Activated CD4-positive, alpha-beta T cell treated with anti-CD3 and anti-CD28 coated beads for 4 hours (primary cell): ENCODE measurements at regions not wholly inside any gene's neighbourhood (a gene's known extent, or its start where the extent isn't known, plus 50 kb on each side); places are given as distances from the start of the nearest gene placed in this dataset.

Experiments used
- DNase-seq, 2 donors: peaks; one replicate each; pipeline ENCODE4 v3.0.0-alpha.2; 2020

- DNase-seq, result no peak
Measured at GRCh38 chr4:162456106-162456505, 292.3 kb upstream of the FSTL5 start.

DNA sequence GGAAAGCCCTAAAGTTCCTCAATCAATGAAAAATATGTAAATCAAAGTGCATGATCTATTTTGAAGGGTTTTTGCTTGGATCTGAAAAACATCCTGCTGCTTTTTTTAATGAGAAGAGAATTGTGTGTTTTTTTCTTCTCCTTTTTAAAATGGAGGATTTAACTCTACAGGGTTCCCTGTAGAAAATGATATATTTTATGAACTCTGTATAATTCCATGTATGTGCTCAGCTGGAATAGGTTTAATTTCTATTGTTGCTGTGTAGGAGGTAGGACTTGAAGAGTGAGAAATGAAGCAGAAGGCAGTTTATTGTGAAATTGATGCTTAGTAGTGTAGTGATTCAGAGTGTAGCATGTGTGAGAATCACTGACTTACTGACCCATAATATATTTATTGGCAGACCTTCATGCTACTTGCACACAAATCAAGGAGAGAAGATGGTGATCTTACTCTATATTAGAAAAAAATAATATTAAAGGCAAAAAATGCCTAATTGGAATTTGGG is 286.8 kb upstream of the FSTL5 start:
- DNase-seq, result no peak

- no peak for DNase-seq
Measured at GRCh38 chr4:162443510-162443909, 279.7 kb upstream of the FSTL5 start.

GRCh38 chr4:162442128-162442527 is 278.3 kb upstream of the FSTL5 start:
- no peak for DNase-seq

- DNase-seq, result no peak
Measured at GRCh38 chr4:162422312-162422711, 258.5 kb upstream of the FSTL5 start.

- DNase-seq, result no peak
Measured at GRCh38 chr4:162410854-162411253, 247.1 kb upstream of the FSTL5 start.

DNA sequence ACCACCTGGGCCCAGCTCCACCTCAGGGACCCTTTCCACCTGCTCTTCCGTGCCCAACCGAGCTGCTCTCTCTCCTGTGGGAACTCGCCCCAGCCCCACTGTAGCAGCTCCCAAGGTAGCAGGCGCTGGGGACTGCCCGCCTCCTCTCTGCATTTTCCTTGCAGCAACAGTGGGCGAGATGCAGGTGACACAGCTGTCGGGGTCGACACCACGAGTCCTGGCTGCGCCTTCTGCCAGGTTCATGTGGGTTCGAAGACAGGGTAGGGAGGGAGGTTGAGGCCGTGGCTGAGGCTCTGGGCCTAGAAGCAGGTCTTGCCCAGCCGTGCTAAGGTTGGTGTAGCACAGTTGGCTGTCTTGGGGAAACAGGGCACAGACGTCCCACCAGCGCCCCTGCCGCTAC is 245.2 kb upstream of the FSTL5 start:
- no peak for DNase-seq

DNA sequence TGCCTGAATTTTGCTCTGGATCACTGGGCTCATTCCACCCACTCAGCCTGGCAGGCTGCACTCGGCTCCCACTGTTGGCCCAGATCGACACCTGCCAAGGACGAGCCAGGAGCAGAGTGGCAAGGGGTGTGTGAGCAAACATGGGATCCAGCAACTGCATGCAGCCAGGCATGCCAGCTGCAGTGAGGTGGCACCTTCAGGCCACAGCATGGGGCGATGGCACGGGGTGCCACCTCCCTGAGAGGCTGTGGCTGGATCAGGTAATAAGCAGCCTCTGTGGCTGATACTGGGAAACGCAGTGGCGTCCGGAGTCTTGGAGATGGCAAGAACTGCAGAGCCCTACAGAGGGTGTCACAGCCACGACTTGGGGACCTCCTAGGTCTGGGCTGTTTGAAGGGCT is 244.5 kb upstream of the FSTL5 start:
- no peak for DNase-seq

DNA sequence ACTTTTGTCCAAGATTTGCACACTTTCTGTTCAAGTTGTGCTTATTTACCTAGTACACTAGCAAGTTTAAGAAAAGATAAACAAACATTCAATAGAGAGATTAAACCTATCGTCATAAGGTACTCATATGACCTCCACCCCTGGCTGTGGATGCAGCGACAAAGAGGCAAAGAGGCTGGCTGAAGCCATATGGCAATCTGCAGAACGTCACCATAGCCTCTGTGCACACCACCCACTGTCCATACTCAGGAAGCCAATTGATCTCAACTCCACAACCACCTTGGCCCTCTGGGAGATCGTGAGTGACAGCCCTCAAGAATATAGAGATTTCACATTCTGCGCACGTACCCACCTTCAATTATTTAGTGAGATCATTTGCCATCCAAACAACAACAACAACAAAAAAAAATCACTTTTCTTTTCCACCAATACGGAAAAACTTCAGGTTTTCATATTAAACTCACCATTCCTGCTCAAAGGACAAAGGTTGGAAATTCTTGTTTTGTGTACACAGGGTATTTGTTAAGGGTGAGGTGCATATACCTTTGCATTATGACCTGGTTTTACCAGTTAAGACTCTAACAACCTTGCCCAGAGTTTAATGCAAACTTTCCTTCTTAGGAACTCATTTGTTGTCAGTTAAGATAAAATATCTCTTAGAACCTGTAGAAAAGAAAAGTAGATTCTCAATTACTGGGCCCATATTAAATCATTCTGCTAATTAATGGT is 243.0 kb upstream of the FSTL5 start:
- DNase-seq, result no peak

DNA sequence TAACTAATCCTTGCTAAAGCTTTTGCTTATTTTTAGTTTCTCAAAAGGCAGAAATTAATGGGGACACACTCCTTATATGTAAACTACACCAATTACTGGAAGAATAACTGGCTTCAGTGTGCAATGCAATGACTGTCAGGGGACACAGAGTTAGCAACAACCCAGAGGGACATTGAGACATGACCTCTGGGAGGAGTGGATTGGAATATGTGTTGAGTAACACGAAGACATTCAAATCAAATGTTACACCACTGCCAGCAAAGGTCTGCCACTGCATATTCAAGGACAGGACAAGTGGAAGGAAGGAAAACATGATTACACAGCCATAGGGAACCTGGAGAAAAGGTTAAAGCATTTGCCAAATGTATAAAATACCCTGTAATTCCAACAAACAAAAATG is 240.1 kb upstream of the FSTL5 start:
- DNase-seq, result no peak

- DNase-seq, result no peak
Measured at GRCh38 chr4:162403419-162403818, 239.6 kb upstream of the FSTL5 start.

- no peak for DNase-seq
Measured at GRCh38 chr4:162401021-162401420, 237.2 kb upstream of the FSTL5 start.

GRCh38 chr4:162392946-162393345 is 229.1 kb upstream of the FSTL5 start:
- no peak for DNase-seq

- DNase-seq, result no peak
Measured at GRCh38 chr4:162366146-162366545, 202.3 kb upstream of the FSTL5 start.

GRCh38 chr4:162364651-162365050 is 200.9 kb upstream of the FSTL5 start:
- no peak for DNase-seq

GRCh38 chr4:162360369-162361149 is 196.8 kb upstream of the FSTL5 start:
- DNase-seq, result no peak

- DNase-seq, result no peak
Measured at GRCh38 chr4:162356181-162356580, 192.4 kb upstream of the FSTL5 start.

- DNase-seq, result no peak
Measured at GRCh38 chr4:162352580-162353107, 188.8 kb upstream of the FSTL5 start.

- no peak for DNase-seq
Measured at GRCh38 chr4:162350331-162350730, 186.5 kb upstream of the FSTL5 start.

GRCh38 chr4:162349395-162349794 is 185.6 kb upstream of the FSTL5 start:
- no peak for DNase-seq

DNA sequence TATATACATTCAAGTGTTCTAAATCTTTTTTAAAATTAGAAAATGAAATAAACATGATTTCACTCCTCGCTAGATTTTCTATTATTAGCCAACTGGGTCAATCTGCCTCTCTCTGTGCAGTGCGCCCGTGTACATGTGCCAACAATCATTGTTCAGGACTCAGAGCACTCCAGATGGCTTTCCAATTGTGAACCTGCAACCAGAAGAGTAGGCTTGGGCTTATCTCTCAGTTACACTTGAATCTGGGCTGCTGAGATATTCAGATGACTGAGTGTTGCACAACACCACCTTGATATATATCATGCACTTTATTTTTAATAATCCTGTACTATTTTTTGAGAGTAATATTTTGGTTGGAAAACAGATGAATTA is 184.0 kb upstream of the FSTL5 start:
- no peak for DNase-seq

DNA sequence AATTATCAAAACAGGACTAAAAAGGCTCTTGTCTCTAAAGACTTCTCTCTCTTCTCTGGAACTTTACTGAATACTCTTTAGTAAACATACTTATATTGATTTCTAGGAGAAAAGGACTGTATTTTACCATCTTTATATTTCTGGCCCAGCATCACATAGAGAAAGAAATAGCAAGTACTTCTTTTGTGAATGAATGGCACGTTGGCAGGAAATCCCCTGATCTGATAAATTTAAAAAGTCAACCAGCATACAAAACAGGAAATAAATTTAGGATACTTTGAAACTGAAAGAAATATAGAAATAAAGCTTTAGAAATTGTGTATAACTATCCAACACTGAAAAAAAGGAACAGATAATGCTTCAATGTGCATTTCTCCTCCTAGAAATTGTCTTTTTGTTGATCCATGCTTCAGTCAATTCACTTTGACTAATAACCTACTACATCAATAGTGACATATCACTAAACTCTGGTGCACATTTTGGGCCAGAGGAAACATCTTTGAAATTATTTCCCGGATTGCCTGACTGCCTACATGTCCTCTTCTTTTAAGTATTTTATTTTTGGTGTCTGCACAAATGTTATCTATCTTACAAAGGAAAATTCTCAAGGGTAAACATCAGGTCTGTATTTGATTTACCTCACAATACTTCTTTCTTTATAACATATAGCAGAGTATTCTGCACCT is 183.5 kb upstream of the FSTL5 start:
- DNase-seq, result no peak

GRCh38 chr4:162343967-162344366 is 180.2 kb upstream of the FSTL5 start:
- DNase-seq, result no peak

DNA sequence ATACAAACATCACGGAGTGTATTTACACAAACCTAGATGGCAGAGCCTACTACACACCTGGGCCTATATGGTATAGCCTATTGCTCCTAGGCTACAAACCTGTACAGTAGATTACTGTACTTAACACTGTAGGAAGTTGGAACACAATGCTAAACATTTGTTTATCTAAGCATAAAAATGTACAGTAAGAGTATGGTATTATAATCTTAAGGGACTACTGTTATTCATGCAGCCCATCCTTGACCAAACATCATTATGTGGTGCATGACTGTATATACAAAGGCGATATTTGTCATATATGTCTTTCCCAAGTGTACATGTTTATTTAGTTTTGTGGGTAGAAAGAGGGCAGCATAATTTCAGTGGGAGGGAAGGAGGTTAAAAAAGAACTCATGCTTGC is 177.7 kb upstream of the FSTL5 start:
- DNase-seq, result no peak
